DND-41 (cell line): ENCODE measurements at regions not wholly inside any gene's neighbourhood (a gene's known extent, or its start where the extent isn't known, plus 50 kb on each side); places are given as distances from the start of the nearest gene placed in this dataset.

ENCODE experiments used
- ATAC-seq: fragments of 200-7000 bp; cut with Tn5 transposase; 3 replicates; pipeline ENCODE4 v1.9.1; 2021; ENCODE audit warnings: low read depth; ENCODE audit not compliant: insufficient read depth
- DNase-seq: peaks from one replicate; pipeline ENCODE4 v3.0.0-alpha.2; 2020
- H2AFZ ChIP-seq: 2 replicates; pipeline ENCODE4 v1.6.0; 2012; ENCODE audit warnings: low read depth, low read length
- H3K27ac ChIP-seq: 2 replicates; pipeline ENCODE4 v1.5.1; 2012; ENCODE audit warnings: low read length, inconsistent platforms
- H3K27me3 ChIP-seq: fragments of 200-600 bp; sonication (generic); 2 replicates; pipeline ENCODE4 v1.6.0; 2012; ENCODE audit warnings: low read length, mild to moderate bottlenecking, inconsistent platforms; ENCODE audit not compliant: insufficient read depth, poor library complexity
- H3K36me3 ChIP-seq: 2 replicates; pipeline ENCODE4 v1.5.1; 2012; ENCODE audit warnings: low read length, inconsistent platforms; ENCODE audit not compliant: insufficient read depth
- H3K4me1 ChIP-seq: 2 replicates; pipeline ENCODE4 v1.5.1; 2012; ENCODE audit warnings: mild to moderate bottlenecking, low read length; ENCODE audit not compliant: insufficient read depth
- H3K4me2 ChIP-seq: 2 replicates; pipeline ENCODE4 v1.6.0; 2012; ENCODE audit warnings: mild to moderate bottlenecking, moderate library complexity, low read length, inconsistent platforms; ENCODE audit not compliant: insufficient read depth
- H3K4me3 ChIP-seq, 2 experiments: fragments of 200-600 bp in 1 of 2; shearing (Covaris generic) in 1 of 2; 2 replicates each; pipeline ENCODE4 v1.5.1; 2012 to 2016; ENCODE audit warnings: inconsistent platforms in 2 of 2, low read length in 2 of 2, mild to moderate bottlenecking in 2 of 2, low read depth in 1 of 2, moderate library complexity in 1 of 2
- H3K79me2 ChIP-seq: 2 replicates; pipeline ENCODE4 v1.6.0; 2012; ENCODE audit warnings: low read length, inconsistent platforms; ENCODE audit not compliant: insufficient read depth
- H3K9ac ChIP-seq: 2 replicates; pipeline ENCODE4 v1.6.0; 2012; ENCODE audit warnings: low read depth, mild to moderate bottlenecking, inconsistent platforms, low read length, moderate library complexity
- H3K9me3 ChIP-seq: 2 replicates; pipeline ENCODE4 v1.5.1; 2012; ENCODE audit warnings: low read length, moderate library complexity, mild to moderate bottlenecking, inconsistent platforms; ENCODE audit not compliant: insufficient read depth, severe bottlenecking
- H4K20me1 ChIP-seq: 2 replicates; pipeline ENCODE4 v1.6.0; 2012; ENCODE audit warnings: low read length; ENCODE audit not compliant: insufficient read depth
- EZH2 ChIP-seq: IDR thresholded peaks from 3 replicates; pipeline ENCODE4 v1.6.1; 2012; ENCODE audit warnings: borderline replicate concordance, low read depth, mild to moderate bottlenecking, moderate library complexity, low read length, inconsistent platforms; ENCODE audit not compliant: severe bottlenecking
- TF ChIP-seq, protein P1 (sequence below): IDR thresholded peaks from 2 replicates; pipeline ENCODE4 v1.5.1; 2012; ENCODE audit warnings: borderline replicate concordance, low read length, moderate library complexity, mild to moderate bottlenecking; ENCODE audit not compliant: poor library complexity, severe bottlenecking; ENCODE audit errors: extremely low read depth

DNA sequence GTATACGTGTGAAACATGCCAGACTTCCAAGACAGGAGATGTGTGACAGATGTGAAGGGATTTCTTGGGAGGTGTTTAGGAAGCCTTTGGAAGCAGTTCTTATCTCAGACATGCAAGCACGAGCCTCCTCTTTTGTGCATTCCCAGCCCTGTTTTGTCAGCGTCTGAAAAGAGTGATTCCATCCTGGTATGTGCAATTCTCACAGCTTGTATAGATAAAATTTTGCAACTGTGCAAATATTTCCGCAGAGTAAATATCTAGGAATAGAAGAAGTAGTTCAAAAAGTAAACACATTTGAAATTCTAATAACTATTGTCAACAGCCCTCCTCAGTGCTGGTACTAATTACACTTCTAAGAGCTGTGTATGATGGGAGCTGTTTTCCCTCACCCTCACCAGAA is 72.3 kb upstream of the C1QTNF9B start:
- TF ChIP-seq, protein P1, sequence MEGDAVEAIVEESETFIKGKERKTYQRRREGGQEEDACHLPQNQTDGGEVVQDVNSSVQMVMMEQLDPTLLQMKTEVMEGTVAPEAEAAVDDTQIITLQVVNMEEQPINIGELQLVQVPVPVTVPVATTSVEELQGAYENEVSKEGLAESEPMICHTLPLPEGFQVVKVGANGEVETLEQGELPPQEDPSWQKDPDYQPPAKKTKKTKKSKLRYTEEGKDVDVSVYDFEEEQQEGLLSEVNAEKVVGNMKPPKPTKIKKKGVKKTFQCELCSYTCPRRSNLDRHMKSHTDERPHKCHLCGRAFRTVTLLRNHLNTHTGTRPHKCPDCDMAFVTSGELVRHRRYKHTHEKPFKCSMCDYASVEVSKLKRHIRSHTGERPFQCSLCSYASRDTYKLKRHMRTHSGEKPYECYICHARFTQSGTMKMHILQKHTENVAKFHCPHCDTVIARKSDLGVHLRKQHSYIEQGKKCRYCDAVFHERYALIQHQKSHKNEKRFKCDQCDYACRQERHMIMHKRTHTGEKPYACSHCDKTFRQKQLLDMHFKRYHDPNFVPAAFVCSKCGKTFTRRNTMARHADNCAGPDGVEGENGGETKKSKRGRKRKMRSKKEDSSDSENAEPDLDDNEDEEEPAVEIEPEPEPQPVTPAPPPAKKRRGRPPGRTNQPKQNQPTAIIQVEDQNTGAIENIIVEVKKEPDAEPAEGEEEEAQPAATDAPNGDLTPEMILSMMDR = no peak
- TF ChIP-seq EZH2 = no peak
- Histone ChIP-seq H3K4me2 (no peak overlapping the region), H2AFZ (no peak overlapping the region), H3K36me3 (no peaks in the 10 kb centered on the region), H3K9ac (no peak overlapping the region), H3K27me3 (peaks cover 5% of the 10 kb centered on the region), H3K9me3 (no peaks in the 10 kb centered on the region), H3K27ac (no peak overlapping the region), H3K4me1 (no peaks in the 10 kb centered on the region), H3K79me2 (no peaks in the 10 kb centered on the region), H4K20me1 (no peaks in the 10 kb centered on the region), H3K4me3 (no peak overlapping the region)
- ATAC-seq (no peak), DNase-seq (no peak)

GRCh38 chr13:23979361-23980159 is 82.3 kb upstream of the C1QTNF9B start:
- H3K4me3 ChIP-seq = peak overlapping the region in 1 of 2 experiments; percentile 32; a peak in 1 of 4 replicates
- TF ChIP-seq EZH2 = peak; percentile 83
- TF ChIP-seq, protein P1 = no peak
- no peaks in the 10 kb centered on the region for H3K9me3 ChIP-seq
- no peaks in the 10 kb centered on the region for H3K79me2 ChIP-seq
- H2AFZ ChIP-seq = no peak overlapping the region
- DNase-seq (no peak), ATAC-seq (0 out of 3 replicates have a peak, but pooled peaks have one; percentile 7)
- no peaks in the 10 kb centered on the region for H3K36me3 ChIP-seq
- H3K4me1 ChIP-seq = peaks cover 11% of the 10 kb centered on the region
- H3K9ac ChIP-seq = no peak overlapping the region
- peak overlapping the region; percentile 61 for H3K4me2 ChIP-seq
- no peak overlapping the region for H3K27ac ChIP-seq
- H3K27me3 ChIP-seq = peaks cover 42% of the 10 kb centered on the region
- H4K20me1 ChIP-seq = no peaks in the 10 kb centered on the region; the same call in 1 of the 2 replicates

GRCh38 chr13:23980160-23980551 is 82.9 kb upstream of the C1QTNF9B start:
- H3K79me2 ChIP-seq = no peaks in the 10 kb centered on the region
- no peak for TF ChIP-seq EZH2
- TF ChIP-seq, protein P1 = no peak
- H4K20me1 ChIP-seq = no peaks in the 10 kb centered on the region; the same call in 1 of the 2 replicates
- peak overlapping the region in 1 of 2 experiments; percentile 32; a peak in 1 of 4 replicates for H3K4me3 ChIP-seq
- H3K9ac ChIP-seq = no peak overlapping the region
- no peaks in the 10 kb centered on the region for H3K36me3 ChIP-seq
- H3K4me1 ChIP-seq = peaks cover 11% of the 10 kb centered on the region
- no peak overlapping the region for H3K27ac ChIP-seq
- peak; percentile 79 for DNase-seq
- H3K27me3 ChIP-seq = peaks cover 42% of the 10 kb centered on the region
- ATAC-seq = peak; percentile 94
- H3K9me3 ChIP-seq = no peaks in the 10 kb centered on the region
- no peak overlapping the region for H2AFZ ChIP-seq
- H3K4me2 ChIP-seq = peak overlapping the region; percentile 61
